Heart right ventricle (tissue), 16 donors: ENCODE measurements at regions not wholly inside any gene's neighbourhood (a gene's known extent, or its start where the extent isn't known, plus 50 kb on each side); places are given as distances from the start of the nearest gene placed in this dataset.

Experiments
- ATAC-seq, 8 donors: fragments of 200-7000 bp; cut with Tn5 transposase; one replicate each; pipeline ENCODE4 v1.9.1; 2020; ENCODE audit warnings: mild to moderate bottlenecking in 8 of 8, moderate library complexity in 8 of 8, moderate number of reproducible peaks in 1 of 8
- DNase-seq, 2 donors: peaks; one replicate each; pipeline ENCODE4 v3.0.0-alpha.2; 2020
- H3K27ac ChIP-seq, 10 donors: fragments of 200-600 bp; sonication (generic) in 2 of 10; one replicate each; pipeline versions ENCODE4 v1.5.0 to v1.8.0; 2020 to 2022; ENCODE audit warnings: mild to moderate bottlenecking in 3 of 10
- H3K27me3 ChIP-seq, 7 donors: fragments of 200-600 bp; one replicate each; pipeline ENCODE4 v1.8.0; 2021 to 2022; ENCODE audit warnings: mild to moderate bottlenecking in 2 of 7
- H3K36me3 ChIP-seq, 9 donors: fragments of 200-600 bp; sonication (generic) in 1 of 9; one replicate each; pipeline versions ENCODE4 v1.5.0 to v1.8.0; 2020 to 2022; ENCODE audit warnings: mild to moderate bottlenecking in 2 of 9
- H3K4me1 ChIP-seq, 9 donors: fragments of 200-600 bp; sonication (generic) in 1 of 9; one replicate each; pipeline versions ENCODE4 v1.5.0 to v1.8.0; 2020 to 2022; ENCODE audit warnings: mild to moderate bottlenecking in 4 of 9
- H3K4me3 ChIP-seq, 10 donors: fragments of 200-600 bp; sonication (generic) in 2 of 10; one replicate each; pipeline versions ENCODE4 v1.5.0 to v1.8.0; 2020 to 2022; ENCODE audit warnings: mild to moderate bottlenecking in 7 of 10, moderate library complexity in 2 of 10
- H3K9me3 ChIP-seq, 11 donors: fragments of 200-600 bp in 10 of 11; sonication (generic) in 2 of 11; one replicate each; pipeline versions ENCODE4 v1.5.0 to v1.8.0; 2013 to 2022; ENCODE audit warnings: mild to moderate bottlenecking in 2 of 11, control low read depth in 1 of 11, moderate library complexity in 1 of 11
- WGBS, 2 donors: extraction: QIAGEN DNeasy Blood & Tissue Kit; methylation state at CpG; one replicate each; pipeline ENCODE4 v1.1.7; 2013; ENCODE audit warnings: inconsistent platforms in 1 of 2; 5-methylcytosine and 5-hydroxymethylcytosine counted together
- intact Hi-C, 10 donors: fragments of 100-400 bp; cut with DNase I; formaldehyde crosslinking; loops; one replicate each; pipeline versions ENCODE4 v1.11.1 to v1.14.2; 2022
- TF ChIP-seq, protein P1 (sequence below), 9 donors: fragments of 200-600 bp; sonication (generic) in 2 of 9; IDR thresholded peaks; one replicate each; pipeline versions ENCODE4 v1.5.0 to v1.8.0; 2021 to 2022; ENCODE audit warnings: antibody characterized with exemption in 9 of 9, mild to moderate bottlenecking in 5 of 9, moderate library complexity in 1 of 9
- donor health status: Arrhythmogenic right ventricular cardiomyopathy.
- donor health status: ischemic (EF 13 %, LVEDD 7.1; RV severe dilation, severe dysfunction).
- donor health status: healthy with polysubstance abuse.
- donor health status: DM: no; HTN: yes; CAD: no.
- donor health status: DM: no; HTN: no; CAD: no.
- donor health status: ischemic (EF 25% LVEDD 6.9; RV normal size, moderate dysfunction).
- donor health status: ischemic (EF 25% LVEDD 5.7; RV mildly dilated, moderate dysfunction).
- donor health status: healthy.
- donor health status: DM: yes; HTN: yes; CAD: no.
- donor health status: Ischemic cardiomyopathy.
- donor health status: ischemic (EF 35%, LVEDD 5.7; RV mildly dilated, moderate dysfunction).
- donor health status: nonischemic (EF 11% LVEDD 7.7; RV severe dilation, severe dysfunction).
- donor health status: DM: yes; HTN: yes; CAD: no.
- donor health status: PGD.
- donor health status: ischemic (EF 29% LVEDD 5.4; RV normal size, mild dysfunction).
- donor health status: nonischemic (EF 23%, LVEDD 6.1; RV moderate dilation, normal function).

DNA sequence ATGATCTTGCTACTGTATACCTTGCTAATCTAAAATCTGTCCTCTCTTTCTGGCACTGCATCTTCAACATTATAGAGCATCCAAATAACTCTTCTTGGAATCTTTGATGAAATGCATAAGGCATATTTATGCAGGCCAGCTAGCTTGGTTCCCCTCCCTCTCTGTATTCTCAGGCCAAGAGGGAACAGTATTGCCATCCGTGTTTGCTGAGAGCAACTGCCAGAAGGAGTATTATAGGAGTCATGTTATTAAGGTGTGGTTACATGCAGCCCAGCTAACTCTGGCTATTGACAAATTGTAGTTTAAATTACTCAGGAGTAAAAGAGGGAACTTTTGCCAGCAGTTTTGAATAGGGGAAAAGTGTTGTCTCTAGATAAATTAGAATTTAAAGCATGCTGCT, 309.3 kb upstream of the E2F7 start:
- TF ChIP-seq, protein P1, sequence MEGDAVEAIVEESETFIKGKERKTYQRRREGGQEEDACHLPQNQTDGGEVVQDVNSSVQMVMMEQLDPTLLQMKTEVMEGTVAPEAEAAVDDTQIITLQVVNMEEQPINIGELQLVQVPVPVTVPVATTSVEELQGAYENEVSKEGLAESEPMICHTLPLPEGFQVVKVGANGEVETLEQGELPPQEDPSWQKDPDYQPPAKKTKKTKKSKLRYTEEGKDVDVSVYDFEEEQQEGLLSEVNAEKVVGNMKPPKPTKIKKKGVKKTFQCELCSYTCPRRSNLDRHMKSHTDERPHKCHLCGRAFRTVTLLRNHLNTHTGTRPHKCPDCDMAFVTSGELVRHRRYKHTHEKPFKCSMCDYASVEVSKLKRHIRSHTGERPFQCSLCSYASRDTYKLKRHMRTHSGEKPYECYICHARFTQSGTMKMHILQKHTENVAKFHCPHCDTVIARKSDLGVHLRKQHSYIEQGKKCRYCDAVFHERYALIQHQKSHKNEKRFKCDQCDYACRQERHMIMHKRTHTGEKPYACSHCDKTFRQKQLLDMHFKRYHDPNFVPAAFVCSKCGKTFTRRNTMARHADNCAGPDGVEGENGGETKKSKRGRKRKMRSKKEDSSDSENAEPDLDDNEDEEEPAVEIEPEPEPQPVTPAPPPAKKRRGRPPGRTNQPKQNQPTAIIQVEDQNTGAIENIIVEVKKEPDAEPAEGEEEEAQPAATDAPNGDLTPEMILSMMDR (IDR thresholded peaks at IDR 0.05) = no peak
- WGBS, 2 donors = 46 to 49% methylated on average over 1 of the region's 1 CpG

DNA sequence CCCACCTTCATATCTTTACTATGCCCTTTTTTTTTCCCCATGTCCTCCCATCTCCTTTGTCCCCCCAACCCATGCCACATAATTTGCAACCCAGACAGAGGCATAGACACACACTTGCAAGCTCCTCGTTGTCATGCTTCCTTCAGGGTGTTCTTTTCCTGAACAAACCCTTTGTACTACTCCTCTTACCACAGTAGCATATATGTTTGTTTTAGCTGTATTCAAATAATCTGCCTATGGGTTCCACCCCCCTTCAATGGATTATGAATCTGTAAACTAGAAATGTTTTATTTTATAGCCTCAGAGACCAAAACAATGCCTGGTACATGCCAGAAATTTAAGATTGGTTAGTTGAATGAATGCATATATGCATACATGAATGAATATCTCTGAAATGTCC, 307.1 kb upstream of the E2F7 start:
- Histone ChIP-seq H3K4me3 (no peak overlapping the region), H3K36me3 (no peaks in the 10 kb centered on the region), H3K9me3 (peaks cover 0 to 8% (median 0%) of the 10 kb centered on the region in 11 donors), H3K27ac (no peak overlapping the region), H3K27me3 (no peaks in the 10 kb centered on the region), H3K4me1 (peaks cover 0 to 6% (median 0%) of the 10 kb centered on the region in 9 donors)
- no peak for ATAC-seq
- DNase-seq = no peak
- 73 to 79% methylated on average over 1 of the region's 1 CpG for WGBS, 2 donors
- intact Hi-C loops = no loop called here
- TF ChIP-seq, protein P1 (IDR thresholded peaks at IDR 0.05) = no peak

More for the DNA sequence above, 309.3 kb upstream of the E2F7 start:
- Histone ChIP-seq H3K36me3 (no peaks in the 10 kb centered on the region), H3K4me3 (no peak overlapping the region), H3K27ac (no peak overlapping the region), H3K9me3 (no peaks in the 10 kb centered on the region), H3K27me3 (no peaks in the 10 kb centered on the region), H3K4me1 (peaks cover 0 to 9% (median 0%) of the 10 kb centered on the region in 9 donors)
- intact Hi-C loops = no loop called here
- no peak for DNase-seq
- no peak for ATAC-seq

DNA sequence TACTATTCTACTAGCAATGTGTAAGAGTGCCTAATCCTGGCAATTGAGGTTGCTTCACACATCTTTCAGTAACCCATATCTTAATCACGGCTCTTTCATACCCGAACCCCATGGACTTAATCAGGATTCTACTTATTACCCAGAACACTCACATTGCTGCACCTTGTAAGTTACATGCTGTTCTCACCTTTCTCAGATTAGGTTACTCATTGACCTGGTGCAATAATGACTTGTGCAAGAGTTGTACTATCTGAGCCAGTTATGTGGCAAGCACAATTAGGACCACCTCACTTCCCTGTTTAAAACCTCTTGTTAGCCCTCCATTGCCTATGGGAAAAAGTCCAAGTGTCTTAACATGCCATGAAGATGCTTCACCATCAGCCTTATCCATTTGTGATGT, 306.7 kb upstream of the E2F7 start:
- ATAC-seq (no peak), DNase-seq (no peak)
- Histone ChIP-seq H3K9me3 (peaks cover 0 to 8% (median 0%) of the 10 kb centered on the region in 11 donors), H3K4me3 (no peak overlapping the region), H3K4me1 (peaks cover 0 to 1% (median 0%) of the 10 kb centered on the region in 9 donors), H3K27me3 (no peaks in the 10 kb centered on the region), H3K36me3 (no peaks in the 10 kb centered on the region), H3K27ac (no peak overlapping the region)
- TF ChIP-seq, protein P1 (IDR thresholded peaks at IDR 0.05) = no peak
- WGBS, 2 donors = 61 to 71% methylated on average over 2 of the region's 2 CpGs
- intact Hi-C loops = no loop called here

DNA sequence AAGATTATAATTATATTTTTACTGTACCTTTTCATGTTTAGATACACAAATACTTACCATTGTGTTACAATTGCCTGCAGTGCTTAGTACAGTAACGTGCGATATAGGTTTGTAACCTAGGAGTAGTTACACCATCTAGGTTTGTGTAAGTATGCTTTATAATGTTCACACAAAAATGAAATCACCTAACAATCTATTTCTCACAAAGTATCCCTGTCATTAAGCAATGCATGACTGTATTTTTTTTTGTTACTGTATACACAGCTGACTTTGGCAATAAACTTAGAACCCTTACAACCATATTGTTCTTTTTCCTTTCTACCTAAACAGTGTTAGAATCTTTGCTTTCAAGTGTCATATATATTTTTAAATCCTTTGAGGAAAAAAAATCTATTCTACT, 303.0 kb upstream of the E2F7 start:
- intact Hi-C loops = no loop called here
- TF ChIP-seq, protein P1 (IDR thresholded peaks at IDR 0.05) = no peak
- no peak for ATAC-seq
- Histone ChIP-seq H3K27me3 (no peaks in the 10 kb centered on the region), H3K4me1 (no peaks in the 10 kb centered on the region), H3K27ac (no peak overlapping the region), H3K4me3 (no peak overlapping the region), H3K9me3 (peaks cover 0 to 8% (median 0%) of the 10 kb centered on the region in 11 donors), H3K36me3 (no peaks in the 10 kb centered on the region)
- 96 to 98% methylated on average over 2 of the region's 2 CpGs for WGBS, 2 donors
- DNase-seq = no peak
